GM19467 (cell line): ENCODE measurements at regions not wholly inside any gene's neighbourhood (a gene's known extent, or its start where the extent isn't known, plus 50 kb on each side); places are given as distances from the start of the nearest gene placed in this dataset.
"Not testable (repeated sequence)": the region's sequence is repeated elsewhere in the genome, so short reads cannot be mapped to it uniquely, and the experiment has no call there.

Source experiments
- ATAC-seq: cut with Tn5 transposase; IDR thresholded peaks from one replicate; pipeline ENCODE4 v1.9.1; 2021; ENCODE audit warnings: mild to moderate bottlenecking, moderate library complexity; ENCODE audit not compliant: unreplicated experiment

DNA sequence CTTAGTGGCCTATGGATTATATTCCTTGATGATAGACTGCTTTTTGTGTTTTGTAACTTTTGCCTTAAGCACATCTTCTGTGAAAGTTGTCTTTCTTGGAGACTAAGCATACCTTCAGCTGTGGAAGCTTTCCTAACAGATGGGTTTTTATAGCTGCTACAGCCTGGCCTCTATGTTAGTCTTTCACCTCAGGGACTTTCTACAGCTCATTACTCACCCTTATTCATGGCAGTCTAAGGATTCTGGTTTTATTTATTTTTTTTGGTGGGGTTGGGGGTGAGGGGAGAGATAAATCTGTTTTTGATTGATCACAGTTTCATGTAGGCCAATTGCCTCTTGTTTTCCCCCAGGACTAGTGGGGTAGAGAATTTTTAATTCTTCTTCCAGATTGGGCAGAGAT lies 219.9 kb downstream of the DKK1 start:
- ATAC-seq: no peak

DNA sequence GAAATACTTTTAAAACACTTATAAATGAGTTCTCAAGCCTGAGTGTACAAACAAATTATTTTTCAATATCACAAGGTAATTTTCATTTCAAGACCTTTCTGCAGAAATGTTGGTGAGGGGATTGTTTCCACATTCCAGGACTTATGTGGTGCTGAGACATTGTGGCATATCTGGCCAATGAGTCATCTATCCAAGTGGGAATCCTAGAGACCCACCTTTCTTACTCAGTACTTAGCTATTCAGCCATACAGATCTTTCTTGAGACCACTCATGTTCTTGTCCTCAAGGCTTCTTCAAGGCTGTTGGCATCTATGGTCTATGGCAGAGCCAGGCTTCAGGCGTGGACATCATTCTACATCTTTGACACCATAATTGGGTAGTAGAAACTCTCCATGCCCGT lies 225.4 kb downstream of the DKK1 start:
- no peak for ATAC-seq

DNA sequence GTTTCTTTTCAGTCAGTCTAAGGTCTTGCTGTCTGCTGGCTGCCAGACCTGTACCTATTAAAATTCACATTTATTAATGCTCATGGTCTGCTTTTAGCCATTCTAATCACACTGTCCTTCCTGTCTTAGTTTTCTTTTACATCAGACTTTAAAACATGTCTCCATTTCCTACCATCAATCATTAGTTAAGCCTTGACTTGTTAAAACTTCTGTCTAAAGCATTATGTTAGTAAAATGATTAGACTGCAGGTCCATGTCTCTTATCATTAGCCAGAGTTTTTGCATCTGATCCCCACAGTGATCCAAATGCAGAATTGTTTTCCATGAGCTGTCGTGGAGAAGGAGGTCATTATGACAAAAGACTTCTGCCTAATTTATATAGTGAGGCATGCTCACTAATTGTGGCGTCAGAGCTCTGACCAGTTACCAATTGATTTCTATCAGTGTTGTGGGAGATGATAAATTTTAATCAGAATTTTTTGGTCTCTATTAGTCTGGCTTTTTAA lies 226.5 kb downstream of the DKK1 start:
- ATAC-seq: no peak

DNA sequence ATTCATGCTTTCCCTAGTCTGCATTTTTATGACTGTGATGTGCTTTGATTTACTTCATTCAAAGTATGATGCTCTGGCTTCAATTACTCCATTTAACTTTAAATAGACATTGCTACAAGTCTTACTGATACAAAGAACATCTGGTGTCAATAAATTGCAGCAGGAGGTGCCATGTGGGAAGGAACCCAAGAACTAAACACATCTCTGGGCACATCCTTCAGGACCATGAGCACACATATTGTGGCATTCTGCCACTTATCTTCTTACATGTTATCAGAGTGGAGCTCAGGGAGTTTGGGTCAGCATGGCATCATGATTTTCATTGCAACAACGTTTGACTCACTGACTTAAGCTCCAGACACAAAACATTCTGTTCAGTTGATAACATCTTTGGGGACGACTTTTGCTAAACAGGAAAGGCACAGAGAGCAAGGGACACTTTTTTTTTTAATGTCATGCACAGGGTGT lies 227.0 kb downstream of the DKK1 start:
- no peak for ATAC-seq

DNA sequence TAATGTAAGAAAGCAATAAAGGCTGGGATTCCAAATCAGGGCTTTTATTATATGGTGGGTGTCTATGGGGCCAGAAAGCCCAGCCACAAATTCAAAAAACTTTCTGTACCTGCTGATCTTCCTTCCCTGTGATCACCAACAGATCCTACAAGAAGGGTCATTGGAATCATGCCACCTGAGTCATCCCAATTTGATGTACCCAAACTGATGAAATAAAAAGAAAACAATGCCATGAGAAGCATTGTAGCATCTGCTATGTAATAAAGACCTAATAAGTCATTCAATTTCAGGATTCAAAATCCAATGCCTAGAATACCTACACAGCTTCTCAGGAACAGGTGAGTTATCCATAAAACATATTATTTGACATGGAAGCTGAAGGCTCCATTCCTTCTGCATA lies 228.8 kb downstream of the DKK1 start:
- ATAC-seq: no peak

DNA sequence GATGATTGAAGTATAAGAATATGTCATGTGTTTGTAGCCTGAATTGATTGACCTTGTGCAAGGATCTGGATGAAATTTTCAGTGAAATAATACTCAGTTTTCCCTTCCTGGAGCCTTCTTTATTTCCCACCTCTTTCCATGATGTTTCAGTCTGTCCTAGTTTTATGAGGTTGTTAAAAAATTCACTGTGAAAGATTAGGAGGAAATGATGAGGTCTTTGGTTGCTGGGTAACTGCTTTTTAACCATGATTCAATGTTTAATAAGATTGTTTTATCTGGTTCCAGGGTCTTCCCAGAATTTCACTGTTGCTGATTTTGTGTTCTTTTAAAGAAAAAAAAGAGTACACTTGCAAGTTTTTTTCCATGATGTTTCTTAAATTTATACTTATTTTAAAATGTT lies 221.5 kb downstream of the MBL2 start:
- no peak for ATAC-seq

DNA sequence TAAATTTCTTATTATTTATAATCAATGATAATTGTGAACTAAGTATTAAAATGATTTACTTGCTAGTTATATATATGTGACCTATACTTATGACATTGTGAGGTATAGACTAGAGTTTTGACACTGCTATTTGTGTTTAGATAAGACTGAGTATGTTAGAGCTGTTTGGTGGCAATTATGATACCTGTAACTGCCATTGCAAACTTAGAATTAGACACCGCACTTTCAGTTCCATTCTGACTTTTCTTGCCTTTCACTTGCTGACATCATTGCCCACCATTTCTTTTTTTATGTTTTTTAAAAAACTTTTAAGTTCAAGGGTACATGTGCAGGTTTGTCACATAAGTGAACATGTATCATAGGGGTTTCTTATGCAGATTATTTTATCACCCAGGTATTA lies 214.5 kb downstream of the MBL2 start:
- ATAC-seq: peak; percentile 75

DNA sequence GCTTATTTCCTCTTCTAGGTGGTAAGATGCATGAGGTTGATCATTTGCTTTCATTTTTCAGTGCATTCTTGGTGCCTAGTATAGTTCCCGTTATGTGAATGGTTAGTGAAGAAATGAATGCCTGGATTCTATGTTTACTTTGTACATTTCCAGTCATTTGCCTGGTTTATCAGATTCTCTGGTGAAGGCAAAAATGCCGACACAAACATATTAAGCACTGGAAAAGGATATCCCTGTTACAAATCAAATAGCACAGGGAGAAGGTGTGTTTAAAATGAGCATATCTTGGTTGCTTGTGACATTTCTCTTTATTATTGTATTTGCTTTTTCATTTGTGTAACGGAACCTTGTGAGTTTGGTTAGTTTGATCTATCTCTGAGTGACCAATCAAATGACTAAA lies 211.3 kb downstream of the MBL2 start:
- no peak for ATAC-seq

DNA sequence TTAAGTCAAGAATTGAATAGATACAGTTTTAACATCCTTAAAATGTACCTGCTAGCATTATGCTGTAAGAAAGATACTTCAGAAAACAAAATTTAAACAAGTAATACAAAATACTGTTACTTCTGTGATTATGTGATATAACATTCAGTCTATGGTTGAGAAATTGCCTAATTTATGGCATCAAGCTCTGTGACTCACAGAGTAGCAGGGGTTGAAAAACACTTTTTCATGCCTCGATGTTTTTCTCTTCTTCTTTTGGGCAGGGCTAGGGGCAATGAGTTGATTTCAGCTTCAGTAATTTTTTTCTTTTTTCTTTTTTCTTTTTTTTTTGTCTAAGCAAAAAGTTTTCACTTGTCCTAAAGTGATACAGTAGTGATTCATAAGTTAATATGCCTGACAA lies 209.2 kb downstream of the MBL2 start:
- no peak for ATAC-seq

DNA sequence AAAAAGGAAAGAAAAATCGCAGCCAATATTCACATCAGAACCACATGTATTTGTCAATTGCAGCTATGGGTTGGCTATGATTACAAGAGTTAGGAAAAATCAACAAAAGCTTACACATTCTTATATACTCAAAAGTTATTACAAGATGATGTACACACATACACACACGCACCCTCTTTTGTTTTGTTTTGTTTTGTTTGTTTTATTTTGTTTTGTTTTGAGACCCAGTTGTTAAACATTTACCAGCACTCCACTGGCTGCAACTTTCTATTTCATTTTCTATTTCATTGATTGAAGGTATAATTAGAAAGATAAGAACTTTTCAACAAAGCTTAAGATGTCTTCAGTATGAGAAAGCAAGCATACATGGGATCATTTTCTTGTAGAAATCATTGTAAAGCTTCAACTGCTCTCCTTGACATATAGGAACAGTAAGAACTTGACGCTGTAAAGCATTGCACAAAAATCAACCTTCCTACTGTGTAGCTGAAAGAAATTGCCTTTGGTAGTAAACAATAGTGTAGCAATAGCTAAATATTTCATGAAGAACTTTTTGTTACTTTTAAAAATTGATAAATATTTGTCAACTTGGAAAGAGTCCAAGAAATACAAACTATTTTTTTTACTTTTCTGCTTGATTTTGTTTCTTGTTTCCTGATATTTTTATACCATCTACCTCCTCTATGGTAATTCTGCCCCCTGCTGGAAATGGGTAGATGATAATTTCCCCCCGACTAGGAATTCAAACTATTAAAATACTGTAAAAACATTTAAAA lies 205.9 kb downstream of the MBL2 start:
- ATAC-seq: no peak

DNA sequence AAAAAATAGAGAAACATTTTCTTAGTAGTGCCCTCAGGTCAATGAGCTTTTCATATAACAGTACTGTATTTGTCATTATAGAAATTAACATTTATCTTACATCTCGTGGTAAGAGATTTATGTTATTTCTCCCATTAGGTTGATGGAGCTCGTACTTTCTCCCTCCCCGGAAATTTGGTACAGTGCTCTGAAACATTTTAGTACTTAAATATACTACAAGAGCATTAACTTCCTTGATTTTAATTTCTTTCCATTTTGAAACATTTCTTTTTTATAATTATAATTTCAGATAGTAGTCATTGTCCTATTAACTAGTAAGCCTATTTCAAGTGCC lies 205.4 kb downstream of the MBL2 start:
- ATAC-seq: no peak

DNA sequence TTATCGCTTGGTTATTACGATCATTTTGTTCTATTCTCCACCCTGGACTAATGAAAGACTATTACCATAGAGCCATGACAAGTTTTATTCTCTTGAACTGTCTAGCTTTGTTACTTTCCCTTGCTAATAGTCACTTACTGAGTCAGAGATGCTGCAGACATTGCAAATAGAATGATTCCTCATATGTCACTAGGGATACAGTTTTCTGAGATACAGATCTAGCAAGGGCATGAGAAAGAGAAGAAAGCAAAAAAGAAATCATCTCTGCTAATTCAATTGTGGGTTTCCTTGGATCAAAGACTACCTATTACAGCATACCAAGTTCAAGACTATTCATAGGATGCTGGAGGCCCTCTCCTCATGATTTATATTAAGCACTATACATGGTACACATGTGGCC lies 204.3 kb downstream of the MBL2 start:
- no peak for ATAC-seq

DNA sequence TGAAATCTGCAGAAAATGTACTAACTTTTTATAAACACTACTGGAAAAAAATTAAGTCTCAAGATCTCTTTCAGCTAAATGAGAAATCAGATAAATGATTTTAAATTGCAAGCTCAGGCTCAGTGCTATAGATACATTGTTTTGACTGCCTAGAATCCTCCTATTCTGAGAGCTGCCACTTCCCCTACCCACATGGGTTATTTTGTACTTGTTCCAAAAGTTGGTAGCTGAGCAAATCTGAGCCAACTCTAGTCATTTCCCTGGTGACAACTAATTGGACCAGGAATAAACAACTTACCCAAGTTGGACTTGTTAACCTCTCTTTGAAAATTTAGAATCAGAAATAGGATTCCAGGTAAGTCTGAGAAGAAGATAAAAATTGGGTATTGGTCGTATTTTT lies 202.1 kb downstream of the MBL2 start:
- no peak for ATAC-seq

DNA sequence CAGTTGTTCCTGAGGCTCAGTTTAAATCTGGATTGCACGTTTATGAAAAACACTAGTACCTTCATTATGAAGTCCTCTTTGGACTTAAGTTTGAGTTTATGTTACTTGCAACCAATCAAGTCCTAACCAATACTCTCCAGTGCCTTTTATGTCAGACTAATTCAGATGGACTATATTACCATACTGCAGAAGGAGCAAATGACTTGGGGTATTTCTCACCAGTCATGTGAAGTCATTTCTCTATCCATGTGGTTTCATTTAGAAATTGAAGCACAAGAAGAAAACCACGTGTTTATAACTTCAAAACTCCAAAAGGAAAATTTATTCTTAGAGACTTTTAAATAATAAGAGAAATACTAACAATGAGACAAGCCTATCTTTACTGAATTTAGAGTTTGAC lies 201.6 kb downstream of the MBL2 start:
- no peak for ATAC-seq

DNA sequence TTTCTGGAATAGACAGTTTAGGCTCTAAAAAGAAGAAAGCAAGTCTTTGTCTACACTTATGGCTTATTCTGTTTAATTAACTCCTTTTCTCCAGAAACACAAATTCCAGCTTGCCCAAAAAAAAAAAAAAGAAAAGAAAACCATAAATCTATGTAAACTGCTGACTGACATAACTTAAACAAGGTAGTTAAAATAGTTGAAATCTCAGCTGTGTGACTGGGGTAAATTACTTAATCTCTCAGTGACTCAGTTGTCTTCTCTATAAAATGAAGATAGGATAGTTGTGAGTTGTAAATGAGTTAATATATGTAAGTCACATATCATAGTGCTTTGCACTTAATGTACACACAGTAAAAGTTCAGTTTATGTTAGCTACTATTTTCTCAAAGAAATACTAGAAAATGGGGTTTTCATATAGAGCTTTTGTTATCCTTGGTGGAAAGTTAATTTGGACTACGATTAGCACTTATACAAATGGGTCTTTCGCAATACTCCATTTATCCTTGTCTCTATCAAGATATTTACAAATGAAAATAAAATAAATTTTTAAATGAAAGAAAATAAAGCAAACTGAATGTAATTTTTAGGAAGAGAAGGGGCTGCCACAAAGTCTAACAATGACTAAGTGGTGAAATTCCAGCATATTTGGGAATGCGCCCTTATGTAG lies 200.9 kb downstream of the MBL2 start:
- ATAC-seq: no peak

DNA sequence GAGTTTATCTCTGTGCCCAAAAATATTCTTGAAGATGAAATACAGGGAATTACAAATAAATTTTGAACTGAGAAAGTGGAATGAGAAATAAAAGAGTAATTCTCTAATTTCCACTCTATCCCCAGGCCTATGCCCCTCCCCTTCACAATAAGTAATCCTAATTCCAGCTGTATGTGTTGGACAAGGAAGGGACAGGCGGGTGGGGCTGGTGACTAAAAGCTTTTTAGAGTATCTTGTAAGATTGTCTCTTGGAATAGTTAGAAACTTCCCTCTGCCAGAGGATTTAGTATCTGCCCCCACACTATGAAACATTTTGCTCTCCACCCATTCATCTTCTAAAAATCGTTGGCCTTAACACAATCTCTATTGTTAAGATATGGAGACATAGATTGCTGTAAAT lies 199.2 kb downstream of the MBL2 start:
- ATAC-seq: no peak

DNA sequence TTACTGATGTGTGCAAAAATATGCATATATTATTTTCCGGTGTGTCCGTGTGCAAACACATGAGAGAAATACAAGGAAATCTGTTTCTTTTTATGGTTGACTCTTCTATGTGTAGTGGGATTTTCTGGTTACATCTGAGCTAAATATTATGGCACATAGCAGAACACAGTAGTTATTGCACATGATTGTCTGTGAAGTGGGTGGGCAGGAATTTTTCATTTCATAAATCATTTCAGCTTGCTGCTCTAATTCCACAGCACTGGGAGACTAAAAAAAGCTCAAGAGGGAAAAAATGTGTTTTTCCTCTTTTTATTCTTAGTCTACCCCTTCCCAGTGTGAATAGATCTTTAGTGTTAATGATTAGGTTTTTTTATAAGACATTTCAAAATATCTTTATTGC lies 197.9 kb downstream of the MBL2 start:
- no peak for ATAC-seq

DNA sequence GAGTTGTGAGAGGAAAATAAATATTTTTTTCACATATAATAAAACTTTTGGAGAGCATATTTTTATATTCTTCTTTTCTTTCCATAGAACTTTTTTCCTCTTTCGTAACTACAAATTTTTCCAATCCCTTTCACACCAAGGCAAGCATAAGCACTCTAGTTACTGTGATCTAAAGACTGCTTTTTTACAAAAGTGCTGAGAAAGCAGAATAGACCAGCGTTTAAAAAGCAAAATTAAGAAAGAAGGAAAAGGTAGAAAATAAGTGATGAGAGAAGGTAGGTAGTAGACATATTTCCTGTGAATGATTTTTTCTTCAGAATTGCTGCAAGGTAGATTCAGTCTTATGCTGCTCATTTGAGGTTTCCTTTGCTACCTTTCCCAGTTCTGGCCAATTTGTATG lies 195.5 kb downstream of the MBL2 start:
- no peak for ATAC-seq

DNA sequence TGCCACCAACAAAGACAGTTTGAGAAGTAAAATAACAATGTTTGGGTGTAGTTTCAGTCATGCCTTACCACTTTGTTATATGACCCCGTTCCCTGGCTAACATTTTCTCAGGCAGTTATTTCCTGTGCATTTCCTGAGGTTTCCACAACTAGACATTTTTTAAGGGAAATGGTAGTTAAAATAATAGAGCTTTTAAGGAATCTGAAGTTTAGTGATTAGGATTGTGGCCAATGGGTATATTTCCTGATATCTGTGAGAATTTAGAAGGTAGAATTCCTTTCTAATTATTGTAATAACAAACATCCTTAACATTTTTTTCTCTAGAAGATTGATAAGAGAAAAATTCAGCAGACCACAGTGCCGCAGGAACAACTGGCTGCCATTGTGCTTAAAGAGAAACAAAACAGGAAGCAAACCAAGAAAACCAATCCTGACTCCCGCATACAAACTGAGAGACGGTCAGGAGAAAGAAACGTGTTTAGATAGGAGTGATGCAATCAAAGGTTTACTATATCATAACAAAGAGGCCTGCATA lies 193.6 kb downstream of the MBL2 start:
- ATAC-seq: no peak

DNA sequence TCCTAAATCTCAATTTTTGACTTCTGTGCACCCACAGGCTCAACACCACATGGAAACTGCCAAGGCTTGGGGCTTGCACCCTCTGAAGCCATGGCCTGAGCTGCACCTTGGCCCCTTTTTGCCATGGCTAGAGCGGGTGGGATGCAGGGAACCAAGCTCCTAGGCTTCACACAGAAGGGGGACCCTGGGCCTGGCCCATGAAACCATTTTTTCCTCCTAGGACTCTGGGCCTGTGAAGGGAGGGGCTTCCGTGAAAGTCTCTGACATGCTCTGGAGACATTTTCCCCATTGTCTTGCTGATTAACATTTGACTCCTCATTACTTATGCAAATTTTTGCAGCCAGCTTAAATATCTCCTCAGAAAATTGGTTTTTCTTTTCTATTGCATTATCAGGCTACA lies 190.9 kb downstream of the MBL2 start:
- not testable (repeated sequence) for ATAC-seq

DNA sequence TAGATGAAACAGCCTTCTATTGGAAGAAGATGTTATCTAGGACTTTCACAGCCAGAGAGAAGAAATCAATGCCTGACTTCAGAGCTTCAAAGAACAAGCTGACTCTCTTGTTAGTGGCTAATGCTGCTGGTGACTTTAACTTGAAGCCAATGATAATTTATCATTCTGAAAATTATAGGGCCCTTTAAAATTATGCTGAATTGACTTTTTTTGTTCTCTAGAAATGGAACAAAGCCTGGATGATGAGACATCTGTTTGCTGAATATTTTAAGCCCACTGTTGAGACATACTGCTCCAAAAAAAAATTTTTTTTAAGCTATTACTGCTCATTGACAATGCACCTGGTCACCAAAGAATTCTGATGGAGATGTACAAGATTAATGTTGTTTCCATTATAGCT lies 189.2 kb downstream of the MBL2 start:
- no peak for ATAC-seq

DNA sequence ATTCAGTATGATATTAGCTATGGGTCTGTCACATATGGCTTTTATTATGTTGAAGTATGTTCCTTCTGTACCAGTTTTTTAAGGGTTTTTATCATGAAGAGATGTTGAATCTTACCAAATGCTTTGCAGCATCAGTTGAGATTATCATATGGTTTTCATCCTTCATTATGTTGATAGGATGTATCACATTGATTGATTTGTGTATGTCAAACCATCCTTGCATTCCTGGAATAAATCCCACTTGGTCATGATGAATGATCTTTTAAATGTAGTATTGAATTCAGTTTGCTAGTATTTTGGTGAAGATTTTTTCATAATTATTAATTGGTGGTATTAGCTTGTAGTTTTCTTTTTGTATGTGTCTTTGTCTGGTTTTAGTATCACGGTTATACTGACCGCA lies 185.9 kb downstream of the MBL2 start:
- no peak for ATAC-seq
